GM12878 (cell line): ENCODE measurements at regions not wholly inside any gene's neighbourhood (a gene's known extent, or its start where the extent isn't known, plus 50 kb on each side); places are given as distances from the start of the nearest gene placed in this dataset.

Experiments
- ATAC-seq: fragments of 200-7000 bp; cut with Tn5 transposase; 3 replicates; pipeline ENCODE4 v1.9.1; 2020; ENCODE audit warnings: mild to moderate bottlenecking, moderate library complexity
- BruUV-seq: library from RNA; stranded (reverse); fragments of 400-500 nt; replicated peaks from 2 replicates; lab custom pipeline; 2021; lab: Mats Ljungman, UMichigan
- CTCF ChIA-PET: fragments of 300-600 bp; sonication (Branson Sonifier 250); formaldehyde crosslinking; extraction: SDS; loops from one replicate; lab custom pipeline; 2021; ENCODE audit warnings: inconsistent platforms; lab: Yijun Ruan, JAX
- POLR2A ChIA-PET: fragments of 350-600 bp; formaldehyde crosslinking; extraction: SDS; loops from one replicate; lab custom pipeline; 2021; ENCODE audit warnings: inconsistent platforms; lab: Charles Lee
- RAD21 ChIA-PET: fragments of 300-600 bp; sonication (Branson Sonifier 250); formaldehyde crosslinking; loops from one replicate; lab custom pipeline; 2023; ENCODE audit warnings: antibody characterized with exemption; ENCODE audit not compliant: unreplicated experiment; lab: Charles Lee
- SMC1A ChIA-PET: fragments of 300-600 bp; sonication (Branson Sonifier 250); formaldehyde crosslinking; loops from one replicate; lab custom pipeline; 2023; ENCODE audit not compliant: unreplicated experiment, uncharacterized antibody; lab: Charles Lee
- DNase-seq: peaks from one replicate; pipeline ENCODE4 v3.0.0-alpha.2; 2011; ENCODE audit warnings: low read depth, low spot score
- FAIRE-seq: peaks from 3 replicates; lab custom pipeline; 2011; peaks lifted over from hg19 to GRCh38; lab: Jason Lieb, UNC
- H2AFZ ChIP-seq: 2 replicates; pipeline ENCODE4 v1.6.0; 2011; ENCODE audit warnings: low read depth, low read length, control low read depth; ENCODE audit not compliant: control insufficient read depth
- H3K27ac ChIP-seq: 2 replicates; pipeline ENCODE4 v1.5.1; 2011; ENCODE audit warnings: control low read depth; ENCODE audit not compliant: control insufficient read depth, insufficient read depth
- H3K27me3 ChIP-seq, 2 experiments: replicated peaks in 1 of 2; 2 replicates each; pipeline versions ENCODE4 v1.6.0 to v1.6.1; 2011; ENCODE audit warnings: low read length in 1 of 2; ENCODE audit not compliant: control insufficient read depth in 2 of 2, insufficient read depth in 2 of 2
- H3K36me3 ChIP-seq, 2 experiments: 2 replicates each; pipeline ENCODE4 v1.5.1; 2011; ENCODE audit warnings: low read length in 1 of 2; ENCODE audit not compliant: control insufficient read depth in 2 of 2, insufficient read depth in 2 of 2
- H3K4me1 ChIP-seq: 2 replicates; pipeline ENCODE4 v1.6.1; 2011; ENCODE audit warnings: mild to moderate bottlenecking, low read length, moderate library complexity, mixed read lengths; ENCODE audit not compliant: control insufficient read depth, insufficient read depth
- H3K4me2 ChIP-seq: 2 replicates; pipeline ENCODE4 v1.6.0; 2011; ENCODE audit warnings: control low read depth; ENCODE audit not compliant: control insufficient read depth, insufficient read depth
- H3K4me3 ChIP-seq: fragments of 200-600 bp; sonication (generic); 2 replicates; pipeline ENCODE4 v1.5.1; 2016
- H3K79me2 ChIP-seq: 2 replicates; pipeline ENCODE4 v1.6.0; 2011; ENCODE audit warnings: low read length; ENCODE audit not compliant: control insufficient read depth, insufficient read depth
- H3K9ac ChIP-seq: 2 replicates; pipeline ENCODE4 v1.8.0; 2011; ENCODE audit warnings: low read length, control low read depth, mixed read lengths; ENCODE audit not compliant: control insufficient read depth, insufficient read depth
- H3K9me3 ChIP-seq: replicated peaks from 3 replicates; pipeline ENCODE4 v1.5.1; 2011; ENCODE audit warnings: mild to moderate bottlenecking, low read length; ENCODE audit not compliant: control insufficient read depth, insufficient read depth
- H4K20me1 ChIP-seq: 2 replicates; pipeline ENCODE4 v1.6.0; 2011; ENCODE audit not compliant: control insufficient read depth, insufficient read depth
- CBX5 ChIP-seq: sonication (generic); IDR thresholded peaks from 2 replicates; pipeline ENCODE4 v1.6.1; 2016; ENCODE audit warnings: low read depth, moderate library complexity, mild to moderate bottlenecking, inconsistent platforms
- CHD1 ChIP-seq: IDR thresholded peaks from 2 replicates; pipeline ENCODE4 v1.6.1; 2012; ENCODE audit warnings: low read depth, low read length, improper control_type of control experiment
- CREB1 ChIP-seq: IDR thresholded peaks from 2 replicates; pipeline ENCODE4 v1.6.1; 2012; ENCODE audit warnings: low read depth, mild to moderate bottlenecking, inconsistent platforms
- CTCF ChIP-seq, 3 experiments: IDR thresholded peaks in 2 of 3; conservative IDR thresholded peaks in 1 of 3; 2 replicates each; pipeline ENCODE4 v1.5.1; 2011; ENCODE audit warnings: low read depth in 3 of 3, low read length in 3 of 3, mild to moderate bottlenecking in 3 of 3, control low read depth in 2 of 3, moderate library complexity in 2 of 3, inconsistent platforms in 1 of 3, mixed read lengths in 1 of 3; ENCODE audit not compliant: control insufficient read depth in 2 of 3, insufficient read depth in 1 of 3; ENCODE audit errors: extremely low read depth in 1 of 3
- ETV6 ChIP-seq, 2 experiments: fragments of 450-650 bp in 1 of 2; IDR thresholded peaks in 1 of 2; conservative IDR thresholded peaks in 1 of 2; 2 replicates each; pipeline ENCODE4 v1.6.1; 2014; ENCODE audit warnings: antibody characterized with exemption in 1 of 2, borderline replicate concordance in 1 of 2, low read depth in 1 of 2, mild to moderate bottlenecking in 1 of 2, moderate library complexity in 1 of 2
- GATAD2B ChIP-seq: fragments of 450-650 bp; conservative IDR thresholded peaks from 2 replicates; pipeline ENCODE4 v1.6.1; 2017; ENCODE audit warnings: low read depth, mild to moderate bottlenecking, moderate library complexity
- PBX3 ChIP-seq: IDR thresholded peaks from 2 replicates; pipeline ENCODE4 v1.6.1; 2011; ENCODE audit warnings: mild to moderate bottlenecking, low read depth, low read length, moderate library complexity; ENCODE audit not compliant: insufficient replicate concordance
- SMC3 ChIP-seq: IDR thresholded peaks from 2 replicates; pipeline ENCODE4 v1.6.1; 2011; ENCODE audit warnings: low read length, improper control_type of control experiment, borderline replicate concordance
- ZNF207 ChIP-seq: fragments of 450-650 bp; IDR thresholded peaks from 2 replicates; pipeline ENCODE4 v1.6.1; 2014; ENCODE audit warnings: antibody characterized with exemption, mild to moderate bottlenecking, borderline replicate concordance
- WGBS: methylation state at CpG from one replicate; pipeline ENCODE4 v1.1.6; 2016; ENCODE audit warnings: low lambda C conversion rate; ENCODE audit not compliant: insufficient replicate concordance, insufficient coverage; ENCODE audit errors: missing lambda C conversion rate; 5-methylcytosine and 5-hydroxymethylcytosine counted together
- in situ Hi-C: fragments of 300-500 bp; cut with MboI; formaldehyde crosslinking; loops from 9 replicates; pipeline ENCODE4 v1.14.3; 2018; ENCODE audit warnings: mixed read lengths
- intact Hi-C: fragments of 100-400 bp; cut with micrococcal nuclease; formaldehyde crosslinking; loops from one replicate; pipeline ENCODE4 v1.14.2; 2022; ENCODE audit not compliant: unreplicated experiment
- TF ChIP-seq, protein P1 (sequence below): IDR thresholded peaks from 2 replicates; pipeline ENCODE4 v1.6.1; 2012; ENCODE audit warnings: low read depth, low read length, improper control_type of control experiment

DNA sequence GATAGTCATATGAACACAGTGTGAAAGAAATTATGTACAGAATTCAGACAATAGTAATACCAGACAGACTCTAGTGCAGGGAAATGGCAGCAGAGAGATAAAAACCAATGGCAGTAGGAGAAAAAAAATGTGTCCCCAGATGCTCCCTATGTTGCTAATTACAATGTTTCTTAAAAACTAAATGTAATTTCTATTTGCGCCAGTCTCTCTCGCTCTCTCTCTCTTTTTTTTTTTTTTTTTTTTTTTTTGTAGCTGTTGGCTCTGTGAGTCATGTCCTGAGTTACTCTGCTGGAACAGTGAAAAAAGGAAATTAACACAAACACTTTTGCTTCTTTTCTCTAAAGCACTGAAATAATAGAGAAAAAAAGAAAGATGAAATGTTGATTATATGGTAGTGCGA lies 871.9 kb downstream of the GBE1 start:
- no peak overlapping the region for H3K4me3 ChIP-seq
- TF ChIP-seq ZNF207 (no peak), CTCF (IDR thresholded peaks at IDR 0.05 in 2 of 3, conservative IDR thresholded peaks at IDR 0.05 in 1 of 3; ENCODE audit: control insufficient read depth in 2 of 3, extremely low read depth in 1 of 3, insufficient read depth in 1 of 3, low read depth in 3 of 3, low read length in 3 of 3) (no peak), GATAD2B (no peak), CBX5 (no peak), ETV6 (conservative IDR thresholded peaks at IDR 0.05 in 1 of 2, IDR thresholded peaks at IDR 0.05 in 1 of 2; ENCODE audit: borderline replicate concordance in 1 of 2, low read depth in 1 of 2) (no peak), CHD1 (no peak), PBX3 (no peak), SMC3 (no peak), CREB1 (no peak)
- TF ChIP-seq, protein P1, sequence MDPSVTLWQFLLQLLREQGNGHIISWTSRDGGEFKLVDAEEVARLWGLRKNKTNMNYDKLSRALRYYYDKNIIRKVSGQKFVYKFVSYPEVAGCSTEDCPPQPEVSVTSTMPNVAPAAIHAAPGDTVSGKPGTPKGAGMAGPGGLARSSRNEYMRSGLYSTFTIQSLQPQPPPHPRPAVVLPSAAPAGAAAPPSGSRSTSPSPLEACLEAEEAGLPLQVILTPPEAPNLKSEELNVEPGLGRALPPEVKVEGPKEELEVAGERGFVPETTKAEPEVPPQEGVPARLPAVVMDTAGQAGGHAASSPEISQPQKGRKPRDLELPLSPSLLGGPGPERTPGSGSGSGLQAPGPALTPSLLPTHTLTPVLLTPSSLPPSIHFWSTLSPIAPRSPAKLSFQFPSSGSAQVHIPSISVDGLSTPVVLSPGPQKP: no peak
- DNase-seq: no peak
- no peaks in the 10 kb centered on the region for H3K79me2 ChIP-seq
- no peak overlapping the region for H3K4me2 ChIP-seq
- no peaks in the 10 kb centered on the region for H4K20me1 ChIP-seq
- ChIA-PET POLR2A (no interaction called here), CTCF (no interaction called here), SMC1A (interaction anchor here (0.8 kb wide), 1 partner anchor 12 kb away, joined by 3 read pairs; no protein-coding TSS in a partner anchor), RAD21 (no interaction called here)
- intact Hi-C loops: no loop called here
- no peak overlapping the region for H3K27ac ChIP-seq
- no peaks in the 10 kb centered on the region for H3K27me3 ChIP-seq
- no peak overlapping the region for H2AFZ ChIP-seq
- H3K9me3 ChIP-seq: no peaks in the 10 kb centered on the region
- no peak for FAIRE-seq
- in situ Hi-C loops: no loop called here
- no peak overlapping the region for H3K9ac ChIP-seq
- WGBS: 22% methylated on average over 3 of the region's 3 CpGs
- no peaks in the 10 kb centered on the region for H3K36me3 ChIP-seq
- ATAC-seq: no peak
- H3K4me1 ChIP-seq: no peaks in the 10 kb centered on the region
- BruUV-seq: no TSS peak
